ENCODE measurements at regions not wholly inside any gene's neighbourhood (a gene's known extent, or its start where the extent isn't known, plus 50 kb on each side); places are given as distances from the start of the nearest gene placed in this dataset.
A peak's percentile ranks its signal among the peaks of the same experiment; 100 is the strongest.

- no peak overlapping the region for H2BK120ac ChIP-seq (replicated peaks; ENCODE audit: low read depth, low read length)
- CTCF ChIA-PET (ENCODE audit: partially characterized antibody), result interaction anchor here (0.7 to 1.7 kb wide), 4 partner anchors 15 to 252 kb away, joined by 3 to 7 read pairs (median 4); no protein-coding TSS in a partner anchor
- H3K9ac ChIP-seq (replicated peaks in 1 of 4; ENCODE audit: extremely low read depth in 1 of 4, low read depth in 3 of 4, low read length in 3 of 4), result no peak overlapping the region
- H2BK20ac ChIP-seq (ENCODE audit: low read length), result no peak overlapping the region
- H3K9me3 ChIP-seq (ENCODE audit: insufficient read depth in 2 of 2, low read depth in 1 of 2, low read length in 1 of 2), result peaks cover 0 to 3% of the 10 kb centered on the region in 2 experiments; a peak in 2 of 4 replicates
- H3K56ac ChIP-seq (replicated peaks; ENCODE audit: insufficient read length, low read depth, low read length), result no peak overlapping the region
- no peak overlapping the region for H4K5ac ChIP-seq (ENCODE audit: insufficient read length, low read depth, low read length)
- no peak overlapping the region for H3K4me2 ChIP-seq (ENCODE audit: insufficient read depth in 1 of 2, low read depth in 2 of 2, low read length in 2 of 2)
- H4K91ac ChIP-seq (replicated peaks; ENCODE audit: insufficient read length, low read length), result no peak overlapping the region
- no peaks in the 10 kb centered on the region for H3K36me3 ChIP-seq (ENCODE audit: control insufficient read depth in 2 of 4, insufficient read depth in 4 of 4, low read length in 3 of 4)
- H2BK12ac ChIP-seq (ENCODE audit: low read depth, low read length), result no peak overlapping the region
- H2AFZ ChIP-seq (ENCODE audit: low read length), result 0 out of 2 replicates have a peak overlapping the region, but pooled peaks have one; percentile 64
- H3K4me3 ChIP-seq (ENCODE audit: extremely low read depth in 1 of 4, insufficient read depth in 2 of 4, low read depth in 3 of 4, low read length in 4 of 4), result no peak overlapping the region
- H2BK15ac ChIP-seq (ENCODE audit: low read length), result no peak overlapping the region
- no peaks in the 10 kb centered on the region for H3K79me1 ChIP-seq (ENCODE audit: low read depth, low read length)
- H3K27me3 ChIP-seq (replicated peaks in 1 of 4; ENCODE audit: control insufficient read depth in 3 of 4, extremely low read depth in 1 of 4, insufficient read depth in 3 of 4, low read length in 3 of 4), result no peaks in the 10 kb centered on the region
- H3K79me2 ChIP-seq (ENCODE audit: control insufficient read depth in 1 of 2, insufficient read depth in 2 of 2, low read length in 2 of 2), result no peaks in the 10 kb centered on the region
- POLR2A ChIA-PET (ENCODE audit: partially characterized antibody), result no interaction called here
- H2AK5ac ChIP-seq (ENCODE audit: low read depth, low read length), result no peak overlapping the region
- 93% methylated on average over 7 of the region's 7 CpGs; no CpG with 5 or more reads in 1 of the 2 experiments for WGBS, 2 experiments (ENCODE audit: extremely low coverage in 1 of 2, insufficient coverage in 1 of 2, insufficient read length in 1 of 2, insufficient replicate concordance in 2 of 2, low coverage in 1 of 2, low lambda C conversion rate in 2 of 2, missing lambda C conversion rate in 1 of 2)
- no peak overlapping the region for H2BK5ac ChIP-seq (ENCODE audit: low read depth, low read length)
- no peaks in the 10 kb centered on the region for H3K23me2 ChIP-seq (ENCODE audit: low read depth, low read length)
- no peak overlapping the region for H3K18ac ChIP-seq (ENCODE audit: extremely low read depth, low read length)
- no peak overlapping the region for H3K4ac ChIP-seq (replicated peaks; ENCODE audit: insufficient read length, low read depth, low read length)
- H3K14ac ChIP-seq (ENCODE audit: insufficient read length), result no peak overlapping the region
- H3K27ac ChIP-seq (ENCODE audit: low read depth, low read length), result no peak overlapping the region
- H4K8ac ChIP-seq (ENCODE audit: extremely low read depth, insufficient read depth, low read length), result no peak overlapping the region
- DNase-seq (ENCODE audit: low read depth in 1 of 2, low spot score in 2 of 2), result no peak
- TF ChIP-seq POLR2A (IDR thresholded peaks at IDR 0.05; ENCODE audit: control extremely low read depth in 1 of 2, low read depth in 2 of 2, low read length in 2 of 2) (no peak), BACH1 (IDR thresholded peaks at IDR 0.05; ENCODE audit: low read length) (no peak), POU5F1 (IDR thresholded peaks at IDR 0.05; ENCODE audit: low read depth, low read length) (no peak), ASH2L (IDR thresholded peaks at IDR 0.05; ENCODE audit: low read length) (no peak), CEBPB (IDR thresholded peaks at IDR 0.05; ENCODE audit: low read depth, low read length) (no peak), RBBP5 (IDR thresholded peaks at IDR 0.05; ENCODE audit: borderline replicate concordance, low read depth, low read length) (no peak), CHD2 (IDR thresholded peaks at IDR 0.05; ENCODE audit: low read length) (no peak), GABPA (IDR thresholded peaks at IDR 0.05; ENCODE audit: borderline replicate concordance, insufficient read depth, low read length) (no peak), CREB1 (IDR thresholded peaks at IDR 0.05) (no peak), BRCA1 (IDR thresholded peaks at IDR 0.05; ENCODE audit: low read depth, low read length) (no peak), NANOG (IDR thresholded peaks at IDR 0.05; ENCODE audit: insufficient read depth, low read depth, low read length, poor library complexity, severe bottlenecking) (no peak), RXRA (IDR thresholded peaks at IDR 0.05; ENCODE audit: insufficient read depth, low read depth, low read length) (no peak), RAD21 (IDR thresholded peaks at IDR 0.05 in 1 of 2, conservative IDR thresholded peaks at IDR 0.05 in 1 of 2; ENCODE audit: low read depth in 2 of 2, low read length in 2 of 2) (no peak), RNF2 (IDR thresholded peaks at IDR 0.05; ENCODE audit: borderline replicate concordance, low read depth, low read length, missing control alignments, poor library complexity, severe bottlenecking) (no peak)
- no peaks in the 10 kb centered on the region for H3K4me1 ChIP-seq (replicated peaks in 1 of 4; ENCODE audit: control insufficient read depth in 3 of 4, insufficient read depth in 4 of 4, low read length in 3 of 4)
- no peak for FAIRE-seq
- no peak overlapping the region for H3K23ac ChIP-seq (ENCODE audit: insufficient read length)
- H4K20me1 ChIP-seq (replicated peaks in 1 of 2; ENCODE audit: control insufficient read depth in 1 of 2, insufficient read depth in 2 of 2, low read length in 2 of 2), result no peaks in the 10 kb centered on the region
Measured at GRCh38 chr6:93021235-93021915, 398.0 kb downstream of the EPHA7 start.

All from H1 (cell line).